ENCODE measurements at regions not wholly inside any gene's neighbourhood (a gene's known extent, or its start where the extent isn't known, plus 50 kb on each side); places are given as distances from the start of the nearest gene placed in this dataset.

DNA sequence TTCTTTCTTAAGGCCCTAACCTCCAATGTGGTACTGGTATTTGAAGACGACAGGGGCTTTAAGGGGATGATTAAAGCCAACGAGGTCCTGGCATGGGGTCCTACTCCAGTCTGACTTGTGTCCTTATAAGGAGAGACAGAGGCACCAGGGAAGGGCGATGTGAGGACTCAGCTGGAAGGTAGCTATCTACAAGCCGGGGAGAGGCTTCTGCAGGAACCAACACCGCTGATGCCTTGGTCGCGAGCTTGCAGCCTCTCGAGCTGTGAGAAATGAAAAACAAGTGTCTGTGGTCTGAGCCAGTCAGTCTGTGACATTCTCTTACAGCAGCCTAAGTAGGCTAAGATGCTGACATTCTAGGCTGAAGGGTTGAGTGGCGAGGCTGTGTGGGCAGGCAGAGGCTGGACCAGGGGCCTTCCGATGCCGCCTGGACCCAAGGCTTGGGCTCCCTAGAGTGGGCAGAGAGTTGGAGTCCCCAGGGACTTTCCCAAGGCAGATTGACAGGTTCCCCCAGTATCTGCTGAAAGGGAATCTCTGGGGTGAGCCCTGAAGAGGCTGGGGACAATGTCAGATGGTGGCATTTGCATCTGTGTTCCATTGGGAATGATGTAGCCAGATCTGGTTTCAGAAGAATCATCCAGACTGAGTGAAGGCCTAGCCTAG lies 322.9 kb upstream of the HS6ST1 start:
- Histone ChIP-seq H3K27ac (ENCODE audit: low read depth, low read length) (no peak overlapping the region), H3K36me3 (ENCODE audit: insufficient read depth, low read length) (no peaks in the 10 kb centered on the region), H3K79me2 (ENCODE audit: control insufficient read depth, insufficient read depth, low read length, unreplicated experiment) (no peaks in the 10 kb centered on the region), H2AFZ (ENCODE audit: low read length, unreplicated experiment) (no peak overlapping the region), H3K27me3 (ENCODE audit: insufficient read depth, low read length) (no peaks in the 10 kb centered on the region), H3K4me1 (ENCODE audit: control insufficient read depth, insufficient read depth, low read length, unreplicated experiment) (no peaks in the 10 kb centered on the region), H3K4me3 (ENCODE audit: low read depth, low read length) (no peak overlapping the region)

DNA sequence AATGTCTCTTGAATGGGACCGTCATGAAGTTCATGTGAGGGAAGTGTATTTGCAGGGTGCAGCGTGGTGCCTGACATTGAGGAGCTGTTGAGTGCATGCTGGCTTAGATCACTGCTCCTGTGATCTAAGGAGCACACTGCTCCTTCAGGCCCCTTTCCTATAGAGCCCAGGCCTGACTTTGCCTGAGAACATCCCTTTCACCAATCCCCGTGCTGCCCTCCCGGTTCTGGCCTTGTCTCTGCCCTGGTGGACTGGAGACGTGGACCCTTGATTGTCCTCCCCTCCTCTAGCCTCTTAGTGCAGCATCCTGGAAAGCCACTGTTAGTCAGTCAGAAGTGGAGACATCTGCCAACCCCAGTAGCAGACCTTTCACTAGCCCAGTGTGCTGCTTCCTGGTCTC lies 323.6 kb upstream of the HS6ST1 start:
- Histone ChIP-seq H2AFZ (ENCODE audit: low read length, unreplicated experiment) (no peak overlapping the region), H3K36me3 (ENCODE audit: insufficient read depth, low read length) (no peaks in the 10 kb centered on the region), H3K27ac (ENCODE audit: low read depth, low read length) (no peak overlapping the region), H3K4me3 (ENCODE audit: low read depth, low read length) (no peak overlapping the region), H3K4me1 (ENCODE audit: control insufficient read depth, insufficient read depth, low read length, unreplicated experiment) (no peaks in the 10 kb centered on the region), H3K79me2 (ENCODE audit: control insufficient read depth, insufficient read depth, low read length, unreplicated experiment) (no peaks in the 10 kb centered on the region), H3K27me3 (ENCODE audit: insufficient read depth, low read length) (no peaks in the 10 kb centered on the region)

DNA sequence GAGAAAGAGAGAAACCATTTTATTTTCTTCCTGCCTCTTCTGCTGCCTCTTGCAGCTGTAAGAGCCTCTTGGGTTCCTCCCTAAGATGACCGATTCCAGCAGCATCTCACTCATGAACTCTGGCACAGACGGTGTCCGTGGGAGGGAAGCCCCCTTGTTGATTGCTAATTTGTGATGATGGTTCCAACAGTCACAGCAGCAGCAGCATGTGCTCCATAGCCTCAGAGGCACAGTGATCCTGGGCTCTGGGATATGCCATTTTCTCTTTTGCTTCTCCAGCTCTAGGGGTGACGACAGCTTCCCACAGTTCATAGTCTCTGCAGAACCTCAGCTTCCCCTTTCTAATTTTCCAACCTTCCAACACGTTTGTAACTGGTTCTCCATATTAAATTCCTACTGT lies 324.2 kb upstream of the HS6ST1 start:
- Histone ChIP-seq H3K36me3 (ENCODE audit: insufficient read depth, low read length) (no peaks in the 10 kb centered on the region), H3K79me2 (ENCODE audit: control insufficient read depth, insufficient read depth, low read length, unreplicated experiment) (no peaks in the 10 kb centered on the region), H3K4me3 (ENCODE audit: low read depth, low read length) (no peak overlapping the region), H3K4me1 (ENCODE audit: control insufficient read depth, insufficient read depth, low read length, unreplicated experiment) (no peaks in the 10 kb centered on the region), H2AFZ (ENCODE audit: low read length, unreplicated experiment) (no peak overlapping the region), H3K27ac (ENCODE audit: low read depth, low read length) (no peak overlapping the region), H3K27me3 (ENCODE audit: insufficient read depth, low read length) (no peaks in the 10 kb centered on the region)

DNA sequence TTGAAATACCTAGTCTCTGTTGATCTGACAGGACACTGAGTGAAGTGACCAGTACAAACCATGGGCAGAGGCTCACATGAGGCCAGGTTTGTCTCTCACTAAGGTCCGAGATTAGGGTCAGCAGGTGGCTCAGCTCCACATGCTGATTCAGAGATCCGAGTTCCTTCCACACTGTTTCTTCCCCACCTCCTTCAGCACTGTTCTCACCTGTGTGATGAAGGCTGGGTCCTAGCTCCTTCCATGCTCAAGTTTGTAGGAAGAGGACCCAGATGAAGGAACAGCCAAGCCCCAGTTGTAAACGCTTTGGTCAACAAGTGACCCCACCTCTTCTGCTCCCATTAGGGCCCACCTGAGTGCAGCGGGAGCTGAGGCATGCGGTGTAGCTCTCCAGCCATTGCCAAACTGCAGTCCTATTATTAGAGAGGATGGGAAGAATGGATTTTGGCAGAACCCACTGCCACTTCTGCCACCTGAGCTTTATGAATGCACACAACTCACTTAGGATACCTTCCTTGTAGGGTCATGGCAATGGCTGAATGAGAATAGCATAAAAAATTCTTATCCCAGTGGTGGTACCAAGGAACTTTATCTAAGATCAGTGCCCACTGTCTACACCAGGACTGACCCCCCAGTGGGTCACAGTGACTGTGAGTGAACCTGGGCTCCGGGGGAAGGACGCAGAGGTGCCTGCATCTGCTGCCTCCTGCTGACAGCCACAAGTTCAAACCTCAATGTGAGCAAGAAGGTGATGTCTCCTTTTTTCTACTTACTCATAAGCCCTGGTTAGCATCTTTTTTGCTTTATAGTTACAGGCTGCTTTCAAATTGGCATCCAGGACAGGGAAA lies 324.8 kb upstream of the HS6ST1 start:
- H3K27ac ChIP-seq (ENCODE audit: low read depth, low read length) = no peak overlapping the region
- no peaks in the 10 kb centered on the region for H3K4me1 ChIP-seq (ENCODE audit: control insufficient read depth, insufficient read depth, low read length, unreplicated experiment)
- no peak overlapping the region for H2AFZ ChIP-seq (ENCODE audit: low read length, unreplicated experiment)
- H3K36me3 ChIP-seq (ENCODE audit: insufficient read depth, low read length) = no peaks in the 10 kb centered on the region
- no peak overlapping the region for H3K4me3 ChIP-seq (ENCODE audit: low read depth, low read length)
- H3K79me2 ChIP-seq (ENCODE audit: control insufficient read depth, insufficient read depth, low read length, unreplicated experiment) = no peaks in the 10 kb centered on the region
- no peaks in the 10 kb centered on the region for H3K27me3 ChIP-seq (ENCODE audit: insufficient read depth, low read length)

DNA sequence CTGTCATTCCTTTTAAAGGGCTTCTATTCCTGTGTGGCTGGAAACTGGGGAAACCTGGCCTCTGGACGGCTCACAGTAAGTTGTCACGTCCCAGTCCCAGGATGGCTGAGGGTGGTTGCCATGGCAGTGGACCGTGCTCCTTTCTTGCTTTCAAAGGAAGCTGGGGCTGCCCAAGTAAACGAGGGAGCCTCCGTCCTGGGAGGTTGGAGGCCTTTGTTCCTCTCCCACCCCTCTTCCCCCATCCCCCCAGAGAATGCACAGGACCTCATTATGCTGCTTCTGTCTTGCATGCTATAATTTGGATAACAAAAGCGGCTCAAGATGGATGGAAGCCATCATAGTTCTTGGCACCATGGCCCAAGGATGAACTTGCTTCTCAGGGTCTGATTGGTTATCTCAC lies 325.5 kb upstream of the HS6ST1 start:
- no peaks in the 10 kb centered on the region for H3K4me1 ChIP-seq (ENCODE audit: control insufficient read depth, insufficient read depth, low read length, unreplicated experiment)
- no peak overlapping the region for H2AFZ ChIP-seq (ENCODE audit: low read length, unreplicated experiment)
- no peak overlapping the region for H3K4me3 ChIP-seq (ENCODE audit: low read depth, low read length)
- no peaks in the 10 kb centered on the region for H3K79me2 ChIP-seq (ENCODE audit: control insufficient read depth, insufficient read depth, low read length, unreplicated experiment)
- H3K36me3 ChIP-seq (ENCODE audit: insufficient read depth, low read length) = no peaks in the 10 kb centered on the region
- H3K27ac ChIP-seq (ENCODE audit: low read depth, low read length) = no peak overlapping the region
- no peaks in the 10 kb centered on the region for H3K27me3 ChIP-seq (ENCODE audit: insufficient read depth, low read length)

DNA sequence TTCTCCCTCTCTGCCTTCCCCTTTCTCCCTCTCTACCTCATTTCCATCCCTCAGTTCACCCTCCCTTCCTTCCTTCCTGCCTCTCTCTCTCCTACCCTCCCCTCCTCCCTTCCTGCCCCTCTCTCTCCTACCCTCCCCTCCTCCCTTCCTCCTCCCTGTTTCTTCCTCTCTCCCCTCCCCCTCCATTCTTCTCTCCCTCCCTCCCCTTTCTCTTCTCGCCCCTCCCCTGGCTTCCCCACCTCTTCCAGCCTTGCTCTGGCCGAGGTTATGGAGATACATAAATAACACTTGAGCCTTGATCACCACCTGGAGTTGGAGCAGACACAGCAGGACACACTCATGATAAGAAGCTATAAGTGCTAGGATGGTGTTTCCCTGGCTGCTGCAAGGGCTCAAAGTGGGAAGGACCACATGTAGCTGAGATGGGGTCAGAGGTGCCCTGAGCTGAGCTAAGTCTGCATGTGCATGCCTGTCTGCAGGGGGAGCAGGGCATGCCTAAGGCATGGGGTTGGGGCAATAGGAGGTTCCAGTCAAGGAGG lies 326.1 kb upstream of the HS6ST1 start:
- Histone ChIP-seq H3K27me3 (ENCODE audit: insufficient read depth, low read length) (no peaks in the 10 kb centered on the region), H3K4me3 (ENCODE audit: low read depth, low read length) (no peak overlapping the region), H3K36me3 (ENCODE audit: insufficient read depth, low read length) (no peaks in the 10 kb centered on the region), H3K79me2 (ENCODE audit: control insufficient read depth, insufficient read depth, low read length, unreplicated experiment) (no peaks in the 10 kb centered on the region), H2AFZ (ENCODE audit: low read length, unreplicated experiment) (no peak overlapping the region), H3K27ac (ENCODE audit: low read depth, low read length) (no peak overlapping the region), H3K4me1 (ENCODE audit: control insufficient read depth, insufficient read depth, low read length, unreplicated experiment) (no peaks in the 10 kb centered on the region)

DNA sequence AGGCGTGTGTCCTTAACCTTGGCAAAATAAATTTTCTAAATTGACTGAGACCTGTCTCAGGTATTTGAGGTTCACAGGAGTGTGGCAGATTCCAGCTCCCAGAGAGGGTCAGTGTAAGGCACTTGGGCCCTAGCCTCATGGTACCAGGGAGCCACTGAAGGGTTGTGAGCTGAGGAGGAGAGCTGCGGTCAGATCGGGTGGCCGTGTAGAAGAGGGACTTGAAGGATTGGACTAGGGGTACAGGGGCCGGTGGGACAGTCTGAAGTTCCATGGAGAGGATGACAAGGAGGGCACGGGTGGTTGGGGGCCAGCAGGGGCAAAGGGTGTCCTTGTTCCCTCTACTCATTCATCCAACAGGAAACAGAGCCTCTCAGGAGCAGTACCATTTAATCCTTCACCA lies 327.0 kb upstream of the HS6ST1 start:
- Histone ChIP-seq H3K79me2 (ENCODE audit: control insufficient read depth, insufficient read depth, low read length, unreplicated experiment) (no peaks in the 10 kb centered on the region), H2AFZ (ENCODE audit: low read length, unreplicated experiment) (no peak overlapping the region), H3K27ac (ENCODE audit: low read depth, low read length) (no peak overlapping the region), H3K4me1 (ENCODE audit: control insufficient read depth, insufficient read depth, low read length, unreplicated experiment) (no peaks in the 10 kb centered on the region), H3K36me3 (ENCODE audit: insufficient read depth, low read length) (no peaks in the 10 kb centered on the region), H3K27me3 (ENCODE audit: insufficient read depth, low read length) (no peaks in the 10 kb centered on the region), H3K4me3 (ENCODE audit: low read depth, low read length) (no peak overlapping the region)

DNA sequence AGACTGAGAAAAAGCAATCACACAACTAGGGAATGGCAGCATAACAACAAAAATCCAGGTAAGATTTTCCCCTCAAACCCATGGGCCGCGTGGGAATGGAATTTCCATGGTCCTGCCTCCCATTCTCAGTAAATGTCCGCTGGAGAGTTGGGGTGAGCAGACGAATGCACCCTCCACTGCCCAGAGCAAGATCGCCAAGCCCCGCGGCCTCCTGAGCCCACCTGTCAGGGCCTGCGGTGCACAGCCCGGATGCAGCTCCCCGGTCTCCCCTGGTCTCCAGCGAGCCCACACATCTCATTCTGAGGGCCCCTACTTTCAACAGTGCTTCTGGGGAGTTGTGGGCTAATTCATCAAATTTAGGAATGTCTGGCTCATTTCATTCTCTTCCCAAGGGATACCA lies 327.4 kb upstream of the HS6ST1 start:
- no peaks in the 10 kb centered on the region for H3K4me1 ChIP-seq (ENCODE audit: control insufficient read depth, insufficient read depth, low read length, unreplicated experiment)
- H3K27me3 ChIP-seq (ENCODE audit: insufficient read depth, low read length) = no peaks in the 10 kb centered on the region
- H3K4me3 ChIP-seq (ENCODE audit: low read depth, low read length) = no peak overlapping the region
- H3K27ac ChIP-seq (ENCODE audit: low read depth, low read length) = no peak overlapping the region
- no peaks in the 10 kb centered on the region for H3K79me2 ChIP-seq (ENCODE audit: control insufficient read depth, insufficient read depth, low read length, unreplicated experiment)
- no peaks in the 10 kb centered on the region for H3K36me3 ChIP-seq (ENCODE audit: insufficient read depth, low read length)
- no peak overlapping the region for H2AFZ ChIP-seq (ENCODE audit: low read length, unreplicated experiment)

DNA sequence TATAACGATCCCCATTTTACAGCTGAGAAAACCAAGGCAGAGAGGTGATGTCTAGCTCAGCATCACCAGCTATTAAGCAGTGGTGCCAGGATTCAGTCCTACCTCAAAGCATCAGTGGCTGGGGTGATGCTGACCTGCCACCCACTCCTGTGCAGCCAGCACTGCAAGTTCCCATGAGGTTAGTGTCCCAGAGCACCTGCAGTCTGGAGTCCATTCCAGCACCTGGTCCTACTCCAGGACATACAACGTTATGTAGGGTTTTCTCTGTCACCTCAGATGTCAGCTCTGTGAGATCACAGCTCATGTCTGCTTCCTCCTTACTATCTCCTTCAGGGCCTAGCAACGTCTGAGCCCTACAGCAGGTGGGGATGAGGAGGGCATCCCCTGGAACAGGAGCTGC lies 328.0 kb upstream of the HS6ST1 start:
- H3K27me3 ChIP-seq (ENCODE audit: insufficient read depth, low read length) = no peaks in the 10 kb centered on the region
- no peaks in the 10 kb centered on the region for H3K4me1 ChIP-seq (ENCODE audit: control insufficient read depth, insufficient read depth, low read length, unreplicated experiment)
- H3K4me3 ChIP-seq (ENCODE audit: low read depth, low read length) = no peak overlapping the region
- no peaks in the 10 kb centered on the region for H3K36me3 ChIP-seq (ENCODE audit: insufficient read depth, low read length)
- H3K27ac ChIP-seq (ENCODE audit: low read depth, low read length) = no peak overlapping the region
- no peak overlapping the region for H2AFZ ChIP-seq (ENCODE audit: low read length, unreplicated experiment)
- H3K79me2 ChIP-seq (ENCODE audit: control insufficient read depth, insufficient read depth, low read length, unreplicated experiment) = no peaks in the 10 kb centered on the region

DNA sequence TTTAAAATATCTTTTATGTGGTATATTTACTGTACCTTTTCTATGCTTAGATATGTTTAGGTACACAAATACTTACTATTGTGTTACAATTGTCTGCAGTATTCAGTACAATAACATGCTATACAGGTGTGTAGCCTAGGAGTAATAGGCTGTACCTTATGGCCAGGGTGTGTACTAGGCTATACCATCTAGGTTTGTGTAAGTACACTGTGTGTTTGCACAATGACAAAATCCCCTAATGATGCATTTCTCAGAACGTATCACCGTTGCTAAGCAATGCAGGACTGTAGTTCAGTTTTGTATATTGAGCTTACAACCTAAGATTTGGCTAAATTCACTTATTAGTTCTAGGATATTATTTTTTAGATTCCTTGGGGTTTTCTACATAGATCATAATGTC lies 332.3 kb upstream of the HS6ST1 start:
- H3K79me2 ChIP-seq (ENCODE audit: control insufficient read depth, insufficient read depth, low read length, unreplicated experiment) = no peaks in the 10 kb centered on the region
- H3K27ac ChIP-seq (ENCODE audit: low read depth, low read length) = no peak overlapping the region
- no peaks in the 10 kb centered on the region for H3K27me3 ChIP-seq (ENCODE audit: insufficient read depth, low read length)
- no peaks in the 10 kb centered on the region for H3K4me1 ChIP-seq (ENCODE audit: control insufficient read depth, insufficient read depth, low read length, unreplicated experiment)
- H3K36me3 ChIP-seq (ENCODE audit: insufficient read depth, low read length) = no peaks in the 10 kb centered on the region
- no peak overlapping the region for H3K4me3 ChIP-seq (ENCODE audit: low read depth, low read length)
- no peak overlapping the region for H2AFZ ChIP-seq (ENCODE audit: low read length, unreplicated experiment)

DNA sequence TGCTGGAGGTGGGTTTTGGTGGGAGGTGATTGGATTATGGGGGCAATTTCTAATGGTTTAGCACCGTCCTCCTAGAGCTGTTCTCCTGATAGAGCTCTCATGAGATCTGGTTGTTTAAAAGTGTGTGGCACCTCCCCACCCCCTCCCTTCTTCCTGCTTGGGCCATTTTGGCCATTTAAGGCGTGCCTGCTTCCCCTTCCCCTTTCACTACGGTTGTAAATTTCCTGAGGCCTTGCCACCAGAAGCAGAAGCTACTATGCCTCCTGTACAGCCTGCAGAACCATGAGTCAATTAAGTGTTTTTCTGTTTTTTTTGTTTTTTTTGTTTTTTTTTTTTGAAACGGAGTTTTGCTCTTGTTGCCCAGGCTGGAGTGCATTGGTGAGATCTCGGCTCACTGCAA lies 335.7 kb upstream of the HS6ST1 start:
- Histone ChIP-seq H3K36me3 (ENCODE audit: insufficient read depth, low read length) (no peaks in the 10 kb centered on the region), H3K27ac (ENCODE audit: low read depth, low read length) (no peak overlapping the region), H2AFZ (ENCODE audit: low read length, unreplicated experiment) (no peak overlapping the region)

More for the DNA sequence above, 335.7 kb upstream of the HS6ST1 start:
- Histone ChIP-seq H3K27me3 (ENCODE audit: insufficient read depth, low read length) (no peaks in the 10 kb centered on the region; the same call in 1 of the 2 replicates), H3K4me1 (ENCODE audit: control insufficient read depth, insufficient read depth, low read length, unreplicated experiment) (no peaks in the 10 kb centered on the region), H3K4me3 (ENCODE audit: low read depth, low read length) (no peak overlapping the region), H3K79me2 (ENCODE audit: control insufficient read depth, insufficient read depth, low read length, unreplicated experiment) (no peaks in the 10 kb centered on the region)
